GM12878 (cell line): ENCODE measurements at regions not wholly inside any gene's neighbourhood (a gene's known extent, or its start where the extent isn't known, plus 50 kb on each side); places are given as distances from the start of the nearest gene placed in this dataset.
"Not testable (repeated sequence)": the region's sequence is repeated elsewhere in the genome, so short reads cannot be mapped to it uniquely, and the experiment has no call there.

ENCODE experiments used
- ATAC-seq: fragments of 200-7000 bp; cut with Tn5 transposase; 3 replicates; pipeline ENCODE4 v1.9.1; 2020; ENCODE audit warnings: mild to moderate bottlenecking, moderate library complexity
- BruUV-seq: library from RNA; stranded (reverse); fragments of 400-500 nt; replicated peaks from 2 replicates; lab custom pipeline; 2021; lab: Mats Ljungman, UMichigan
- CTCF ChIA-PET: fragments of 300-600 bp; sonication (Branson Sonifier 250); formaldehyde crosslinking; extraction: SDS; loops from one replicate; lab custom pipeline; 2021; ENCODE audit warnings: inconsistent platforms; lab: Yijun Ruan, JAX
- POLR2A ChIA-PET: fragments of 350-600 bp; formaldehyde crosslinking; extraction: SDS; loops from one replicate; lab custom pipeline; 2021; ENCODE audit warnings: inconsistent platforms; lab: Charles Lee
- RAD21 ChIA-PET: fragments of 300-600 bp; sonication (Branson Sonifier 250); formaldehyde crosslinking; loops from one replicate; lab custom pipeline; 2023; ENCODE audit warnings: antibody characterized with exemption; ENCODE audit not compliant: unreplicated experiment; lab: Charles Lee
- SMC1A ChIA-PET: fragments of 300-600 bp; sonication (Branson Sonifier 250); formaldehyde crosslinking; loops from one replicate; lab custom pipeline; 2023; ENCODE audit not compliant: unreplicated experiment, uncharacterized antibody; lab: Charles Lee
- DNase-seq: peaks from one replicate; pipeline ENCODE4 v3.0.0-alpha.2; 2011; ENCODE audit warnings: low read depth, low spot score
- FAIRE-seq: peaks from 3 replicates; lab custom pipeline; 2011; peaks lifted over from hg19 to GRCh38; lab: Jason Lieb, UNC
- H2AFZ ChIP-seq: 2 replicates; pipeline ENCODE4 v1.6.0; 2011; ENCODE audit warnings: low read depth, low read length, control low read depth; ENCODE audit not compliant: control insufficient read depth
- H3K27ac ChIP-seq: 2 replicates; pipeline ENCODE4 v1.5.1; 2011; ENCODE audit warnings: control low read depth; ENCODE audit not compliant: control insufficient read depth, insufficient read depth
- H3K27me3 ChIP-seq, 2 experiments: replicated peaks in 1 of 2; 2 replicates each; pipeline versions ENCODE4 v1.6.0 to v1.6.1; 2011; ENCODE audit warnings: low read length in 1 of 2; ENCODE audit not compliant: control insufficient read depth in 2 of 2, insufficient read depth in 2 of 2
- H3K36me3 ChIP-seq, 2 experiments: 2 replicates each; pipeline ENCODE4 v1.5.1; 2011; ENCODE audit warnings: low read length in 1 of 2; ENCODE audit not compliant: control insufficient read depth in 2 of 2, insufficient read depth in 2 of 2
- H3K4me1 ChIP-seq: 2 replicates; pipeline ENCODE4 v1.6.1; 2011; ENCODE audit warnings: mild to moderate bottlenecking, low read length, moderate library complexity, mixed read lengths; ENCODE audit not compliant: control insufficient read depth, insufficient read depth
- H3K4me2 ChIP-seq: 2 replicates; pipeline ENCODE4 v1.6.0; 2011; ENCODE audit warnings: control low read depth; ENCODE audit not compliant: control insufficient read depth, insufficient read depth
- H3K4me3 ChIP-seq: fragments of 200-600 bp; sonication (generic); 2 replicates; pipeline ENCODE4 v1.5.1; 2016
- H3K79me2 ChIP-seq: 2 replicates; pipeline ENCODE4 v1.6.0; 2011; ENCODE audit warnings: low read length; ENCODE audit not compliant: control insufficient read depth, insufficient read depth
- H3K9ac ChIP-seq: 2 replicates; pipeline ENCODE4 v1.8.0; 2011; ENCODE audit warnings: low read length, control low read depth, mixed read lengths; ENCODE audit not compliant: control insufficient read depth, insufficient read depth
- H3K9me3 ChIP-seq: replicated peaks from 3 replicates; pipeline ENCODE4 v1.5.1; 2011; ENCODE audit warnings: mild to moderate bottlenecking, low read length; ENCODE audit not compliant: control insufficient read depth, insufficient read depth
- H4K20me1 ChIP-seq: 2 replicates; pipeline ENCODE4 v1.6.0; 2011; ENCODE audit not compliant: control insufficient read depth, insufficient read depth
- WGBS: methylation state at CpG from one replicate; pipeline ENCODE4 v1.1.6; 2016; ENCODE audit warnings: low lambda C conversion rate; ENCODE audit not compliant: insufficient replicate concordance, insufficient coverage; ENCODE audit errors: missing lambda C conversion rate; 5-methylcytosine and 5-hydroxymethylcytosine counted together
- in situ Hi-C: fragments of 300-500 bp; cut with MboI; formaldehyde crosslinking; loops from 9 replicates; pipeline ENCODE4 v1.14.3; 2018; ENCODE audit warnings: mixed read lengths
- intact Hi-C: fragments of 100-400 bp; cut with micrococcal nuclease; formaldehyde crosslinking; loops from one replicate; pipeline ENCODE4 v1.14.2; 2022; ENCODE audit not compliant: unreplicated experiment

- POLR2A ChIA-PET, CTCF ChIA-PET, RAD21 ChIA-PET, H3K27me3 ChIP-seq, H3K4me1 ChIP-seq, H3K9me3 ChIP-seq, H2AFZ ChIP-seq, H3K79me2 ChIP-seq, H3K27ac ChIP-seq, H4K20me1 ChIP-seq, DNase-seq, BruUV-seq, intact Hi-C loops, H3K4me3 ChIP-seq, in situ Hi-C loops, H3K9ac ChIP-seq, SMC1A ChIA-PET, H3K4me2 ChIP-seq, H3K36me3 ChIP-seq: not testable (repeated sequence)
- WGBS: no CpG with 5 or more reads among the region's 15 CpGs
- peak; percentile 71 for FAIRE-seq
- ATAC-seq: peak; percentile 80
Measured at GRCh38 chr15:22184678-22185077, 104.4 kb downstream of the OR4M2 start.

GRCh38 chr15:22186846-22187532 is 106.7 kb downstream of the OR4M2 start:
- H2AFZ ChIP-seq, H3K4me2 ChIP-seq, H3K79me2 ChIP-seq, DNase-seq, H3K36me3 ChIP-seq, FAIRE-seq, H4K20me1 ChIP-seq, POLR2A ChIA-PET, H3K9me3 ChIP-seq, H3K4me1 ChIP-seq, in situ Hi-C loops, CTCF ChIA-PET, BruUV-seq, H3K9ac ChIP-seq, SMC1A ChIA-PET, H3K4me3 ChIP-seq, RAD21 ChIA-PET, H3K27me3 ChIP-seq, intact Hi-C loops, H3K27ac ChIP-seq, ATAC-seq: not testable (repeated sequence)
- WGBS: 20% methylated on average over 1 of the region's 9 CpGs

GRCh38 chr15:22191818-22192217 is 111.5 kb downstream of the OR4M2 start:
- H3K9me3 ChIP-seq, in situ Hi-C loops, DNase-seq, intact Hi-C loops, BruUV-seq, H3K4me1 ChIP-seq, H3K9ac ChIP-seq, H3K79me2 ChIP-seq, H3K36me3 ChIP-seq, H4K20me1 ChIP-seq, H2AFZ ChIP-seq, POLR2A ChIA-PET, H3K4me3 ChIP-seq, CTCF ChIA-PET, H3K4me2 ChIP-seq, SMC1A ChIA-PET, H3K27ac ChIP-seq, ATAC-seq, FAIRE-seq, H3K27me3 ChIP-seq, RAD21 ChIA-PET: not testable (repeated sequence)
- 60% methylated on average over 1 of the region's 3 CpGs for WGBS

- H3K9me3 ChIP-seq, in situ Hi-C loops, H3K4me2 ChIP-seq, DNase-seq, H3K4me1 ChIP-seq, H3K36me3 ChIP-seq, RAD21 ChIA-PET, H4K20me1 ChIP-seq, H2AFZ ChIP-seq, H3K27me3 ChIP-seq, SMC1A ChIA-PET, BruUV-seq, POLR2A ChIA-PET, H3K79me2 ChIP-seq, H3K9ac ChIP-seq, H3K27ac ChIP-seq, ATAC-seq, intact Hi-C loops, FAIRE-seq, CTCF ChIA-PET, H3K4me3 ChIP-seq: not testable (repeated sequence)
- no CpG with 5 or more reads among the region's 7 CpGs for WGBS
Measured at GRCh38 chr15:22194739-22195617, 114.7 kb downstream of the OR4M2 start.
